Activated naive CD8-positive, alpha-beta T cell treated with anti-CD3 and anti-CD28 coated beads, Interleukin-2, amount 10 ng/mL, durations not matched to agents 7 days and 5 days (primary cell): ENCODE measurements at regions not wholly inside any gene's neighbourhood (a gene's known extent, or its start where the extent isn't known, plus 50 kb on each side); places are given as distances from the start of the nearest gene placed in this dataset.

ENCODE experiments used
- ATAC-seq: fragments of 150-1000 bp; cut with Tn5 transposase; one replicate; pipeline ENCODE4 v1.10.0; 2021; ENCODE audit warnings: low read depth, moderate library complexity
- POLR2A ChIA-PET: fragments of 350-600 bp; sonication (Branson Sonifier 250); formaldehyde crosslinking; loops from one replicate; lab custom pipeline; 2021; ENCODE audit warnings: antibody characterized with exemption; lab: Charles Lee
- DNase-seq: peaks from one replicate; pipeline ENCODE4 v3.0.0; 2021
- H3K27ac Mint-ChIP-seq: one replicate; pipeline ENCODE4 v1.8.0; 2022; ENCODE audit warnings: mild to moderate bottlenecking, mixed read lengths
- H3K27me3 Mint-ChIP-seq: one replicate; pipeline ENCODE4 v1.8.0; 2022; ENCODE audit warnings: mild to moderate bottlenecking, moderate library complexity, mixed read lengths
- H3K36me3 Mint-ChIP-seq: one replicate; pipeline ENCODE4 v1.8.0; 2021; ENCODE audit warnings: mild to moderate bottlenecking, mixed read lengths
- H3K4me1 Mint-ChIP-seq: one replicate; pipeline ENCODE4 v1.8.0; 2021; ENCODE audit warnings: mixed read lengths
- H3K4me3 Mint-ChIP-seq: one replicate; pipeline ENCODE4 v1.8.0; 2022; ENCODE audit warnings: mild to moderate bottlenecking, moderate library complexity, mixed read lengths
- H3K9me3 Mint-ChIP-seq: one replicate; pipeline ENCODE4 v1.8.0; 2021; ENCODE audit warnings: mixed read lengths

DNA sequence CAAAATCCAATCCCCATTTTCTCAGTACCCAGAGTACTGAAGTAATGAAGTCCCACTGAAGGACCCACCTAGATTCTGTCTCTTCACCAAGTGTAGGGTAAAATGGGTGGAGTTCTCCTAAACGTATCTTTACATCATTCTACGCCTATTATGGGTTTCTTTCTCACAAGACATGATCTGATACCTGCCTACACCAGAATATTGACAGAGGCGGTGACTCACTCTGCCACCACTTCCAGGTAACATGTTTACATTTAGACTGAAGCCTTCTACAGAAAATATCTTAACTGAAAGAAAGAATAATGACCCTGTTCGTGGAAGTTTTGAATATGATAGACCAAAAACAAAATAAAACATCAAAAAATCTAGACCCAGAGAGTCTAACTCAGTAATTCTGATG, 89.8 kb downstream of the BTG1 start:
- Mint-ChIP-seq H3K9me3 (peaks cover 1% of the 10 kb centered on the region), H3K27me3 (no peaks in the 10 kb centered on the region), H3K27ac (peak overlapping the region; percentile 76), H3K36me3 (peaks cover 11% of the 10 kb centered on the region), H3K4me1 (peaks cover 29% of the 10 kb centered on the region), H3K4me3 (peak overlapping the region; percentile 59)
- POLR2A ChIA-PET = no interaction called here
- ATAC-seq (peak; percentile 96), DNase-seq (no peak)

GRCh38 chr12:92051441-92051840, 94.2 kb downstream of the BTG1 start:
- H3K27me3 Mint-ChIP-seq = no peaks in the 10 kb centered on the region
- no peak overlapping the region for H3K27ac Mint-ChIP-seq
- H3K4me1 Mint-ChIP-seq = peaks cover 24% of the 10 kb centered on the region
- no peak overlapping the region for H3K4me3 Mint-ChIP-seq
- DNase-seq (no peak), ATAC-seq (no peak)
- no peaks in the 10 kb centered on the region for H3K9me3 Mint-ChIP-seq
- peaks cover 3% of the 10 kb centered on the region for H3K36me3 Mint-ChIP-seq
- POLR2A ChIA-PET = no interaction called here

DNA sequence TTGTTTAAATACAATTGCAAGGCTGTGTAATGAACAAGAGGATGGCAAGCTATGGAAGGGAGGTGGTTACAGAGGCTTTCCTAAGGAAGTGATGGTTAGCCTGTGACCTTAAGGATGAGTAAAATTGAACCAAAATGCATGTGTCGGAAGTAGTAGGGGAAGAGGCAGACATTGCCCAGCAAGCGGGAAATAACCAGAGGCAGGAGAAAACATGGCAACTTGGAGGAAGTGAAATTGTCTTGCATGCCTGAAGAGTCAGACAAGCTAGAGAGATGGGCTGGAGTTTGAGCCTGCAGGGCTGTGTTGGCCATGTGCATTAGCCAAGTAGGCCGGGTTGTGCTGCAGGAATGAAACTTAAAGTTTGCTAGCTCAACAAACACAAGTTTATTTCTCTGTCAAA, 96.2 kb downstream of the BTG1 start:
- Mint-ChIP-seq H3K9me3 (no peaks in the 10 kb centered on the region), H3K27ac (no peak overlapping the region), H3K4me3 (no peak overlapping the region), H3K36me3 (peaks cover 1% of the 10 kb centered on the region), H3K27me3 (no peaks in the 10 kb centered on the region), H3K4me1 (peaks cover 17% of the 10 kb centered on the region)
- DNase-seq = no peak
- POLR2A ChIA-PET = interaction anchor here (1.3 kb wide), 1 partner anchor 85 kb away, joined by 4 read pairs; no protein-coding TSS in a partner anchor
- no peak for ATAC-seq

DNA sequence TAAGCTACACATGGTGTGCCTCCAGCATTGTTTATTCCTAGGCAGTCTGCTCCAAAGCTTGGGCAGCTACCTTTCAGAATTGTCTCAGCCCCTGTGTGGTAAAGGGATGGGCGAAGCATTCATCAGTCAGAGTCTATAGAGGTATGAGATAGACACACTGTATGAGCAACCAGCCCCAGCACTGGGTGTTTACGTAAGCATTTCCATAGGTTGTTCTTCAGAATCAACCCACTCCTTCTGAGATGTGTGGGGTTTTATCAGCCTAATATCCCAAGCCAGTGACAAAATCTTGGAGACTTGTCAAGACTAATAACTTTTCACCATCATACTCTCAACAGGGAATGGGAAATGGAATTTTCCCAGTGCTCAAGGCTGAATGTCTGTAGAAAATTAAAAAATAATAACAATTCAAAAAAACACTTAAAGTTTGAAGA, 98.2 kb downstream of the BTG1 start:
- Mint-ChIP-seq H3K9me3 (no peaks in the 10 kb centered on the region), H3K36me3 (peaks cover 3% of the 10 kb centered on the region), H3K27me3 (no peaks in the 10 kb centered on the region), H3K4me3 (no peak overlapping the region), H3K27ac (no peak overlapping the region), H3K4me1 (peaks cover 20% of the 10 kb centered on the region)
- POLR2A ChIA-PET = interaction anchor here (0.8 to 1.1 kb wide), 2 partner anchors 12 to 98 kb away, joined by 3 to 4 read pairs; partner anchors contain the start of gene BTG1
- no peak for DNase-seq
- no peak for ATAC-seq

GRCh38 chr12:92046557-92047392, 98.9 kb downstream of the BTG1 start:
- DNase-seq = no peak
- H3K9me3 Mint-ChIP-seq = no peaks in the 10 kb centered on the region
- ATAC-seq = no peak
- peaks cover 21% of the 10 kb centered on the region for H3K4me1 Mint-ChIP-seq
- peaks cover 3% of the 10 kb centered on the region for H3K36me3 Mint-ChIP-seq
- H3K27ac Mint-ChIP-seq = no peak overlapping the region
- POLR2A ChIA-PET = no interaction called here
- H3K4me3 Mint-ChIP-seq = peak overlapping the region; percentile 18
- no peaks in the 10 kb centered on the region for H3K27me3 Mint-ChIP-seq

GRCh38 chr12:92045852-92046251, 99.8 kb downstream of the BTG1 start:
- H3K9me3 Mint-ChIP-seq = no peaks in the 10 kb centered on the region
- ATAC-seq (no peak), DNase-seq (no peak)
- H3K27me3 Mint-ChIP-seq = no peaks in the 10 kb centered on the region
- no peak overlapping the region for H3K4me3 Mint-ChIP-seq
- POLR2A ChIA-PET = no interaction called here
- peaks cover 26% of the 10 kb centered on the region for H3K4me1 Mint-ChIP-seq
- H3K36me3 Mint-ChIP-seq = peaks cover 3% of the 10 kb centered on the region
- no peak overlapping the region for H3K27ac Mint-ChIP-seq

DNA sequence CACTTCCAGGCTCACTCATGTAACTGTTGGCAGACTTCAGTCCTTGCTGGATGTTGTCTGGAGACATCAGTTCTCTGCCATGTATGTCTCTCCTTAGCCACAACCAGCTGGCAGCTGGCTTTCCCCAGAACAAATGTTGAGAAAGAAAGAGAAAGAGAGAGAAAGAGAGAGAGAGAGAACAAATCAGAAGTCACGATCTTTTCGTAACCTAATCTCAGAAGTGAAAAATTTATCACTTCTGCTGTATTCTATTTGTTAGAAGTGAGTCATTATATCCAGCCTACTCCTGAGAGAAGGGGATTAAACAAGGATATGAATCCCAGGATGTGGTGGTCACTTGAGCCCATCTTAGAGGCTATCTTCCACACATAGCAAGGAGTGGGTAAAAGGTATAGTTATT, 101.2 kb downstream of the BTG1 start:
- Mint-ChIP-seq H3K4me1 (peaks cover 32% of the 10 kb centered on the region), H3K4me3 (no peak overlapping the region)
- POLR2A ChIA-PET = no interaction called here

GRCh38 chr12:92042791-92043531, 102.7 kb downstream of the BTG1 start:
- no peaks in the 10 kb centered on the region for H3K27me3 Mint-ChIP-seq
- no peak for DNase-seq
- peaks cover 5% of the 10 kb centered on the region for H3K36me3 Mint-ChIP-seq
- H3K4me1 Mint-ChIP-seq = peaks cover 37% of the 10 kb centered on the region
- H3K9me3 Mint-ChIP-seq = no peaks in the 10 kb centered on the region
- no peak overlapping the region for H3K4me3 Mint-ChIP-seq
- H3K27ac Mint-ChIP-seq = no peak overlapping the region
- ATAC-seq = no peak
- POLR2A ChIA-PET = interaction anchor here (1.7 to 2.0 kb wide), 3 partner anchors 12 to 103 kb away, joined by 4 to 12 read pairs (median 9); partner anchors contain the start of gene BTG1

More for the DNA sequence above, 101.2 kb downstream of the BTG1 start:
- no peak overlapping the region for H3K27ac Mint-ChIP-seq
- peaks cover 6% of the 10 kb centered on the region for H3K36me3 Mint-ChIP-seq
- no peak for ATAC-seq
- no peak for DNase-seq
- H3K9me3 Mint-ChIP-seq = no peaks in the 10 kb centered on the region
- no peaks in the 10 kb centered on the region for H3K27me3 Mint-ChIP-seq

DNA sequence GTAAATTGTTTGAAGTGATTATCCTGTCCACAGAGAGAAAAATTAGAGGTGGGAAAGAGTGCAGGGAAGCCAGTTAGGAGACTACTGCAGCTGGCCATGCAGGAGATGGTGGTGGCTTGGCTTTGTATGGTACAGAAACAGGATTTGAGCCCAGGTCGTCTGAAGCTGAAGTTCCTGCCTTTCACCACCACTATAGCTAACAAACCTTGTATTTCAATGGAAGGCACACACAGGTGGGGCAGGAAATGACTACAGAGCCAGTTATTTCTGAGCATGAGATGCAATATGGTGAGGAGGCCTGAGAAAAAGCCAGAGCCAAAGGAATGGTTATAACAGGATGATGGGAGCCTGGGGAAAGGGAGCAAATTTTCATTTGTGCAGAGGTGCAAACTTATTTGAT, 103.9 kb downstream of the BTG1 start:
- H3K36me3 Mint-ChIP-seq = peaks cover 7% of the 10 kb centered on the region
- no peak for DNase-seq
- H3K27ac Mint-ChIP-seq = peak overlapping the region; percentile 70
- H3K9me3 Mint-ChIP-seq = no peaks in the 10 kb centered on the region
- peaks cover 40% of the 10 kb centered on the region for H3K4me1 Mint-ChIP-seq
- H3K4me3 Mint-ChIP-seq = peak overlapping the region; percentile 31
- peak; percentile 87 for ATAC-seq
- POLR2A ChIA-PET = interaction anchor here (0.9 to 2.0 kb wide), 5 partner anchors 11 to 104 kb away, joined by 4 to 12 read pairs (median 4); partner anchors contain the start of gene BTG1
- H3K27me3 Mint-ChIP-seq = no peaks in the 10 kb centered on the region

DNA sequence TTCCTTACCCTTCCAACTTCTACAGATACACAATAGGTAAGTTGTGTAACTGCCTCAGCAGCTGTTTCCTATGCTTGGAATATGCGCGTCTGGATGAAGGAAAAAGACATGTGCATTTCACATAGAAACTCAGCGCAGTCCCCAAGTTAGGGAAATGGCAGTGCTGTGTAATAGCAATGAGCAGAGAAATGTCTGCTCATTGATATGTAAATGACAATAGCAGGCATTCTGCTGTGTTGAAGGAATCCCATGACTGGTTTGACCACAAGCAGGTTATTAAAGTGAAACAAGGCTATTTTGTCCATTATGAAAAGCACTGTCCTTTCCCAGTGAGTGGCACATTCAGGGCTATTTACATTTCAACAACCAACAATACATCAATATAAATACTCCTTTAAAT, 106.6 kb downstream of the BTG1 start:
- no peaks in the 10 kb centered on the region for H3K27me3 Mint-ChIP-seq
- no peak overlapping the region for H3K27ac Mint-ChIP-seq
- H3K4me3 Mint-ChIP-seq = no peak overlapping the region
- no peaks in the 10 kb centered on the region for H3K9me3 Mint-ChIP-seq
- H3K4me1 Mint-ChIP-seq = peaks cover 57% of the 10 kb centered on the region
- H3K36me3 Mint-ChIP-seq = peaks cover 7% of the 10 kb centered on the region
- POLR2A ChIA-PET = interaction anchor here (1.2 kb wide), 1 partner anchor 8 kb away, joined by 3 read pairs; no protein-coding TSS in a partner anchor
- ATAC-seq (no peak), DNase-seq (no peak)

- Mint-ChIP-seq H3K36me3 (peaks cover 9% of the 10 kb centered on the region), H3K27ac (no peak overlapping the region), H3K27me3 (no peaks in the 10 kb centered on the region), H3K9me3 (no peaks in the 10 kb centered on the region), H3K4me1 (peaks cover 59% of the 10 kb centered on the region), H3K4me3 (peak overlapping the region; percentile 30)
- POLR2A ChIA-PET = interaction anchor here (1.0 kb wide), 1 partner anchor 99 kb away, joined by 3 read pairs; no protein-coding TSS in a partner anchor
- ATAC-seq (no peak), DNase-seq (no peak)
Measured at GRCh38 chr12:92038476-92038875, 107.2 kb downstream of the BTG1 start.

- Mint-ChIP-seq H3K4me3 (no peak overlapping the region), H3K27ac (no peak overlapping the region)
- no peak for ATAC-seq
Measured at GRCh38 chr12:92036771-92037453, 108.7 kb downstream of the BTG1 start.

More at GRCh38 chr12:92036771-92037453, 108.7 kb downstream of the BTG1 start:
- peaks cover 4% of the 10 kb centered on the region for H3K9me3 Mint-ChIP-seq
- POLR2A ChIA-PET = interaction anchor here (1.3 kb wide), 1 partner anchor 20 kb away, joined by 3 read pairs; no protein-coding TSS in a partner anchor
- H3K27me3 Mint-ChIP-seq = no peaks in the 10 kb centered on the region
- no peak for DNase-seq
- H3K36me3 Mint-ChIP-seq = peaks cover 14% of the 10 kb centered on the region
- H3K4me1 Mint-ChIP-seq = peaks cover 62% of the 10 kb centered on the region
